RCC 7860 (cell line): ENCODE measurements at regions not wholly inside any gene's neighbourhood (a gene's known extent, or its start where the extent isn't known, plus 50 kb on each side); places are given as distances from the start of the nearest gene placed in this dataset.
A peak's percentile ranks its signal among the peaks of the same experiment; 100 is the strongest.

ENCODE experiments used
- DNase-seq: peaks from one replicate; pipeline ENCODE4 v3.0.0-alpha.2; 2015; ENCODE audit warnings: low spot score
- FAIRE-seq: peaks from 2 replicates; lab custom pipeline; 2012; peaks lifted over from hg19 to GRCh38; lab: Jason Lieb, UNC

DNA sequence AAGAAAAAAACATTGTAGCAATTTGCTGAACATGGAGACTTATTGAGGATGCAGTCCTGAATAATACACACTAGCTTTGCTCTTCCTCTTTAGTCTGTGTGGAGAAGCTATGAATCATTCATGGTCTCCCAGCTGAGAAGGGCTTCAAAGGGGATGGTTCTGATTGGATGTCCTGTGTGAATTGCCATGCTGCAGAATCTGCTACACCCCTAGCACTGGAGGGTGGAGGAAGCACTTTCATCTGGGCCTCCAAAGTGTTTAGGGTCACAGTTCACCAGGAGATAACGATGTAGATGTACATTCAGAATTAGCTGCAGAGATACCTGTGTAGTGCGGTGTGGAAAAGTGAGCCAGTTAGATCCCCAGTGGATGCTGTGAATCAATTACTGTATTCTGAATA, 321.1 kb upstream of the EDNRB start:
- no peak for FAIRE-seq
- no peak for DNase-seq

DNA sequence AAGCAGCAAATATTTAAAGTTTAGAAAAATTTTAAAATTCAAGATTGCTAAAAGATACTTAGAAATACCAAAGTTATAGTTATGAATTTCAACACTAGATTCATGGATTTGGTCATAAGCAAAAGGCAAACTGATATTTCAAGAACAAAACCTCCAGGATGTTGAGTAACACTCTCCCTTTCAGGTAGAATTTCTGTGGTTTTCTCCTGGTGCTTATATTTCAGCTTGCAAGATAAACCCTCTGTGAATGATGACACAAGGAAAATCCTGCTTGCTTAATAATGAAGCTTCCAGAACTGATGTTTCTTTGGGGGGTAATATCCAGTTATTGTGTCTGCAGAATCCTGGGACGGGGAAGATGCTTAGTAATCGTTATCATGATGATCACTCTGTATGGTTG, 320.3 kb upstream of the EDNRB start:
- DNase-seq (no peak), FAIRE-seq (no peak)

DNA sequence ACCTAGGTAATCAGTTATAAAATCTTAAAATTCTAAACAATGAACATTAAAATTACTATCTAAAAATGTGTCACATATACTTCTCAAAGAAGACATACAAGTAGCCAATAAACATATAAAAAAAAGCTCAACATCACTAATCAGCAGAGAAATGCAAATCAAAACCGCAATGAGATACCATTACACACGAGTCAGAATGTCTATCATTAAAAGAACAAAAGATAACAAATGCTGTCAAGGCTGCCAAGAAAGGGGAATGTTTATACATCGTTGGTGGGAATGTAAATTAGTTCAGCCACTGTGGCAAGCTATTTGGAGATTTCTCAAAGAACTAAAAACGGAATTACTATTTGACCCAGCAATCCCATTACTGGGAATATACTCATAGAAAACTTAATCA, 310.3 kb upstream of the EDNRB start:
- no peak for DNase-seq
- no peak for FAIRE-seq

GRCh38 chr13:78228211-78228610, 309.6 kb upstream of the EDNRB start:
- FAIRE-seq (no peak), DNase-seq (no peak)

- no peak for DNase-seq
- no peak for FAIRE-seq
These were observed 309.1 kb upstream of the EDNRB start for GRCh38 chr13:78227709-78228108.

- FAIRE-seq (no peak), DNase-seq (no peak)
These were observed 297.0 kb upstream of the EDNRB start for GRCh38 chr13:78215458-78216108.

DNA sequence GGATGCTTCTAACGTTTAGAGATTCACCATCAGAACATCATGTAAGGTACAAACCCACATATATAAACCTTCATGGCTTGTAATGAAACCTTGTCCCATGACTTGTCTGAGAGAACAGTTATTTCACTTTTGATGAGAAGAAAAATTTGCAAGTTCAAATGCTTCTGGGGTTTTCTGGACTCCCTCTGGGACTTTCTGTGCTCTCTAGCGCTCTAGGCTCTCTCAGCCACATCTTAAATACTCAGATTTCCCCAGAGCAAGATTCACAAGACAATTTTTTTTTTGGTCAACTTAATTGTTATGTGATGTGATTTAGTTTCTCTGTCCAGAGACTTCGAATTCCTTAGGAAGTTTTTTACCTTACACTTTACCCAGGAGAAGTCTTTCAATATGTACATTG, 282.8 kb upstream of the EDNRB start:
- DNase-seq (no peak), FAIRE-seq (no peak)

DNA sequence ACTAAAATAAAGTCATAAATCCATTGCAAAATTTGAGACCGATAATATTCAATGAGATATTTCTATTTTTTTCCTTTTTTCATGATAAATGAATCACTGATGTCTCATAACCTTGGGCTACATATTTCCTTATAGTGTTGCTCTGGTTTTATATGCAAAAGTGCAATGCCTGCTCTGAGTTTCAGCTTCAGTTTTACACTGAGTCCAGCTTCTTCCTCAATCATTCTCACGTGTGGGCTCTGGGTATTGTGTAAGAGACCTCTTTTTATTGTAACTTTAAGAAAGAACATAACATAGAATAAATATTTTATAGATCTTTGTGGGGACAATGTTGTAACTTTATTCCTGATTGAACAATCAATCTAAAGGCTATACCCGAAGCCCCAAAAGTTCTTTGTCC, 280.2 kb upstream of the EDNRB start:
- DNase-seq (no peak), FAIRE-seq (no peak)

GRCh38 chr13:78198419-78198818, 279.8 kb upstream of the EDNRB start:
- DNase-seq (no peak), FAIRE-seq (no peak)

DNA sequence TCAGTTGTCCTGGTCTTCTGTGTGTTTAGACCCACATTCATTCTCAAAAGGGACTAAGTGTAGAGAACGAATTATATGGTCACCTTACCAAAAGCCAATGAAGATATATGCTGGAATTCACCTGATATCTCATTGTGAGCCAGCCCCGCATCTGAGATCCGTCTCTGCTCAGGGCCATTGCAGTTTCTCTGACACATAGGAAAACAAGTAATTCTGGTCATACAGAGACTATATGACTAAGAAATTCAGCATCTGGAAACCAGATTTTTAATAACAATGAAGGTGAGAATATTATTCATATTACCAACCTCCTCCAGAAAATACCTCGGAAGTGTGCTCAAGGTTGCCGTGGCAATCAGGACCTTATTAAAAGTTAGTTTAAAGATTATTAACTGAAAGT, 278.6 kb upstream of the EDNRB start:
- no peak for FAIRE-seq
- DNase-seq = no peak

- no peak for FAIRE-seq
- peak; percentile 13 for DNase-seq
These were observed 276.4 kb upstream of the EDNRB start for GRCh38 chr13:78194904-78195639.

DNA sequence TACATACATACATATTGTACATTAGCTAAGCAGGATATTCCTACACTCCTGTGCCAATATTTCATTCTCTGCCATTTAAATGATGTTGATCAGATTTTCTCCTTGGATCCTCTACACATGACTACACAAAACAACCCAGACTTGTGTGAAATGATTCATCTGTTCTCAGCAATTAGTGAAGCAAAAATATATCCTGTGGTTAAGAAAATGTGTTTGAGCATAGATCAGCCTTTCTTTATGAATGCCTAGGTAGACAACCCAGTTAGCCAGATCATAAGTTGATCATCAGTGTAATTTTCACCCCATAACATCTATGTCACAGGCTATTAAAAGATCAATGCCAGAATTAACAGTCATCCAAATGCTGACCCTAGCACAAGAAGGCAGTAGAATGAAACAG, 275.2 kb upstream of the EDNRB start:
- FAIRE-seq (peak; percentile 68), DNase-seq (peak; percentile 37)

DNA sequence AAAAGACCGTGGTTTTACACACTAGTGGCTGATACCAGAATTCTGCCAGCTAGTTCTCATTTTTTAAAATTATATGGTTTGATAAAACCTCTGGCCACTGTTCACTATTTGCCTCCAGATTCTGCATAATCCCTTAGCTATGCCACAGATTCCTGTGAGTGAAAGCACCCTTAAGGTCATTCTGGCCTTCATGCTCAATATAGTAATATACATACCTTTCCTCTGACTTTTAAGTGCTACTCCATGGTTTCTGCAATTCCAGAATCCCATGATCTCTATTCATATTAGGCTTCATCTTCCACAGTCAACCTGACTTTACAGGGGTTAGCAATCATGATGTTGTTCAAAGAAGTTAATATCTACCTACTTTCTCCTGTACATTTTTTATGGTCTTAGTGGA, 274.1 kb upstream of the EDNRB start:
- DNase-seq (peak; percentile 45), FAIRE-seq (peak; percentile 42)

DNA sequence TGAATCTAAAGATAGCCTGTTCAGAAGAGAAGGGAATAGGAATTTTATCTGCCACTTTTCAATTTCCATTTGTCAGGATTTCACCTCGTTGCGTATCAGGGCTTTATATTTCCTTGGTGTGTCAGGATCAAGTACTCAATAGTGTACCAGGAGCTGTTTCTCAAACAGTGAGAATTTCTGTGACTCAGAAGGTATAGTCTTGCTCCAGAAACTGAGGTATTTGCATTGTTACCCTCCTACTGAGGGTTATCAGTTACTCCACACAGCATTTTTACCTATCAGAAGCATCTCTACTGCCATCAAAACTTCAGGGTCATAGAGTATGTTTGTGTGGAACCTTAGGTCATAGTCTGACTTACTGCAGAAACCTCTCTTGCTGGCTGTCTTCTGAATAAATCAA, 271.7 kb upstream of the EDNRB start:
- FAIRE-seq (no peak), DNase-seq (no peak)

DNA sequence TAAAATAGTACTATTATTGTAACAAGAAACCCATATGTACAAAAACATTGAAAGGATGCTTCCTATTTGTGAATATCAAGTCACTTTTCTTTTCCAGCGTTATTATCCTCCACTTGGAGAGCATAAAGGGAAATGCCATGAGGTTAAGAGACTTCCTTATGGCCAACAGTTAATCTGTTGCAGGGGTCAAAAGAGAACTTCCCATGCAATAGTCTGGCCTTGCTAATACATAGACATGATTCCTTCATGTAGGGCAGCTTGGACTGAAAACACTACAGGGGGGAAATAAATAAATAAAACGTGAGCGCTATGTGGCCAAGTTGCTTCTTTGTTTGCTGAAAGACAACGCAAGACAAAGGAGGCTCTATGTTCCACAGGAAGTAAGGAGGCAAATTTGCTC, 269.1 kb upstream of the EDNRB start:
- no peak for FAIRE-seq
- no peak for DNase-seq

DNA sequence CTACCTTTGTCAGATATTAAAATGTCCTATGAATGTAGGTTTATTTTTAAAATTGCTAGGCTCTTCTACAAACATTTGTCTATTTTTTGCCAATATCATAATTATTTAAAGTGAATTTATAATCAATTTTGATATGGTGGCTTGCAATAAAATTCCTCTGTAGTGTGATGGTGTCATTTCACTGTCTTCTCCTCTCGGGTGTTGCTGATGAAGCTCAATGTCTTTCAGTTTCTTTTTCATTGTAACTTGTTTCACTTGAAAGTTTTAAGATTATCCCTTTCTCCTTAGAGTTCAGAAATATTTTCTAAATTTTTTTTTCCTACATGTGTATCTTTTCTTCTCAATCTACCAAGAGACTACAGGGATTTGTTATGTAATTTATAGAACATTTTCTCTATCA, 267.1 kb upstream of the EDNRB start:
- FAIRE-seq (no peak), DNase-seq (no peak)

- no peak for DNase-seq
- FAIRE-seq = no peak
These were observed 265.1 kb upstream of the EDNRB start for GRCh38 chr13:78183732-78184131.

GRCh38 chr13:78182813-78183212, 264.2 kb upstream of the EDNRB start:
- FAIRE-seq = peak; percentile 86
- DNase-seq = no peak

GRCh38 chr13:78177306-78177705, 258.7 kb upstream of the EDNRB start:
- no peak for FAIRE-seq
- DNase-seq = no peak

GRCh38 chr13:78176880-78177279, 258.2 kb upstream of the EDNRB start:
- FAIRE-seq = no peak
- DNase-seq = no peak

- DNase-seq = no peak
- no peak for FAIRE-seq
These were observed 250.8 kb upstream of the EDNRB start for GRCh38 chr13:78169386-78169785.

GRCh38 chr13:78168981-78169380, 250.3 kb upstream of the EDNRB start:
- no peak for DNase-seq
- FAIRE-seq = no peak

- no peak for FAIRE-seq
These were observed 242.6 kb upstream of the EDNRB start for GRCh38 chr13:78161266-78161665.

More at GRCh38 chr13:78161266-78161665, 242.6 kb upstream of the EDNRB start:
- no peak for DNase-seq
